PC-3 (cell line): ENCODE measurements at regions not wholly inside any gene's neighbourhood (a gene's known extent, or its start where the extent isn't known, plus 50 kb on each side); places are given as distances from the start of the nearest gene placed in this dataset.

ENCODE experiments used
- ATAC-seq: fragments of 200-7000 bp; cut with Tn5 transposase; 2 replicates; pipeline ENCODE4 v1.9.1; 2020; ENCODE audit warnings: mild to moderate bottlenecking, moderate library complexity
- BruUV-seq: library from RNA; stranded (reverse); fragments of 400-500 nt; replicated peaks from 2 replicates; lab custom pipeline; 2021; lab: Mats Ljungman, UMichigan
- CTCF ChIA-PET: fragments of 300-600 bp; sonication (Branson Sonifier 250); formaldehyde crosslinking; loops from one replicate; lab custom pipeline; 2022; ENCODE audit warnings: antibody characterized with exemption; lab: Charles Lee
- POLR2A ChIA-PET: fragments of 300-600 bp; sonication (Branson Sonifier 250); formaldehyde crosslinking; loops from one replicate; lab custom pipeline; 2022; ENCODE audit warnings: antibody characterized with exemption; ENCODE audit not compliant: unreplicated experiment; lab: Charles Lee
- DNase-seq: peaks from one replicate; pipeline ENCODE4 v3.0.0-alpha.2; 2015
- H2AFZ ChIP-seq: fragments of 300-600 bp; sonication (generic); 2 replicates; pipeline ENCODE4 v1.6.0; 2016; ENCODE audit warnings: antibody characterized with exemption, low read length
- H3F3A ChIP-seq: fragments of 300-600 bp; sonication (generic); one replicate; pipeline ENCODE4 v1.6.0; 2017; ENCODE audit warnings: antibody characterized with exemption, low read length, control low read depth, mild to moderate bottlenecking; ENCODE audit not compliant: unreplicated experiment
- H3K27ac ChIP-seq: fragments of 300-600 bp; sonication (generic); 2 replicates; pipeline ENCODE4 v1.5.1; 2016; ENCODE audit warnings: mild to moderate bottlenecking, low read length
- H3K27me3 ChIP-seq: fragments of 300-600 bp; sonication (generic); 2 replicates; pipeline ENCODE4 v1.6.1; 2016; ENCODE audit warnings: low read length, mixed read lengths
- H3K36me3 ChIP-seq: fragments of 300-600 bp; sonication (generic); 2 replicates; pipeline ENCODE4 v1.6.1; 2016; ENCODE audit warnings: low read depth, mixed run types, low read length, mixed read lengths
- H3K4me1 ChIP-seq: fragments of 300-600 bp; sonication (generic); 2 replicates; pipeline ENCODE4 v1.5.1; 2016; ENCODE audit warnings: low read length; ENCODE audit not compliant: insufficient read depth
- H3K4me2 ChIP-seq: fragments of 300-600 bp; sonication (generic); 2 replicates; pipeline ENCODE4 v1.6.0; 2016; ENCODE audit warnings: low read length
- H3K4me3 ChIP-seq: fragments of 300-600 bp; sonication (generic); 2 replicates; pipeline ENCODE4 v1.5.1; 2016; ENCODE audit warnings: mild to moderate bottlenecking, low read length, mixed read lengths
- H3K79me2 ChIP-seq: fragments of 300-600 bp; sonication (generic); 2 replicates; pipeline ENCODE4 v1.6.1; 2017; ENCODE audit warnings: low read length, mixed read lengths
- H3K9ac ChIP-seq: fragments of 300-600 bp; sonication (generic); 2 replicates; pipeline ENCODE4 v1.6.0; 2016; ENCODE audit warnings: mild to moderate bottlenecking, low read length
- H3K9me2 ChIP-seq: fragments of 300-600 bp; sonication (generic); replicated peaks from 2 replicates; pipeline ENCODE4 v1.6.1; 2016; ENCODE audit warnings: mixed run types, low read length, mixed read lengths
- H3K9me3 ChIP-seq: fragments of 300-600 bp; sonication (generic); 2 replicates; pipeline ENCODE4 v1.6.1; 2016; ENCODE audit warnings: low read length, mixed read lengths
- H4K20me1 ChIP-seq: fragments of 300-600 bp; sonication (generic); 2 replicates; pipeline ENCODE4 v1.6.1; 2016; ENCODE audit warnings: low read length, mixed read lengths
- CTCF ChIP-seq: fragments of 300-600 bp; sonication (generic); conservative IDR thresholded peaks from 2 replicates; pipeline ENCODE4 v1.5.1; 2017; ENCODE audit warnings: antibody characterized with exemption, low read depth, mild to moderate bottlenecking, low read length
- EZH2 ChIP-seq: fragments of 300-600 bp; sonication (generic); IDR thresholded peaks from one replicate; pipeline ENCODE4 v1.6.1; 2017; ENCODE audit warnings: antibody characterized with exemption, mild to moderate bottlenecking, low read length; ENCODE audit not compliant: unreplicated experiment
- EZH2phosphoT487 ChIP-seq: fragments of 300-600 bp; sonication (generic); IDR thresholded peaks from 2 replicates; pipeline ENCODE4 v1.6.1; 2018; ENCODE audit warnings: mild to moderate bottlenecking, antibody characterized with exemption, low read length, borderline replicate concordance
- intact Hi-C: fragments of 100-400 bp; cut with micrococcal nuclease; formaldehyde crosslinking; loops from 2 replicates; pipeline ENCODE4 v1.9.0; 2023

DNA sequence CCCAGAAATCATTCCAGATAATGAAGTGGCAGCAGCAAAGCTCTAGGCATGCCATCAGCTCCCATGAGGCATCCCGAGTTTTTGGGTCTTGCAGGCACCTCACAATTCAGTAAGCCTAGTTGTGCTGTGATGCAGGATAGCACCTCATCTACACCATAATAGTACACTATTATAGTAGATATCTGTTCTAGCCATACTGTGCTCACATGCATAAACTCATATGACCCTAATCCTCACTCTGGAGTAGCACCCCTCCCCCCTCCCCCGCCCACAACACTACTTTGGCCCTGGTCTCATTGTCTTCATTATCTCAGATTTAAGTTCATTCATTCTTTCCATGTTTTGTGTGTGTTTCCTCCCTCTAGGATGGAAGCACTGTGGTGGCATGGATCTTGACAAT, 102.5 kb upstream of the PITX1 start:
- H3K4me1 ChIP-seq = peaks cover 54% of the 10 kb centered on the region
- TF ChIP-seq EZH2phosphoT487 (no peak), EZH2 (no peak), CTCF (no peak)
- DNase-seq = no peak
- H3K9ac ChIP-seq = peak overlapping the region; percentile 25; the same call in 1 of the 2 replicates
- H3K9me2 ChIP-seq = no peaks in the 10 kb centered on the region
- no peak overlapping the region for H3K4me3 ChIP-seq
- ChIA-PET CTCF (no interaction called here), POLR2A (no interaction called here)
- ATAC-seq = no peak
- 0 out of 2 replicates have a peak overlapping the region, but pooled peaks have one; percentile 11 for H3K4me2 ChIP-seq
- no peaks in the 10 kb centered on the region for H4K20me1 ChIP-seq
- H3K27me3 ChIP-seq = no peaks in the 10 kb centered on the region
- intact Hi-C loops = no loop called here
- H3F3A ChIP-seq = no peaks in the 10 kb centered on the region
- no TSS peak for BruUV-seq
- H3K9me3 ChIP-seq = no peaks in the 10 kb centered on the region
- H3K27ac ChIP-seq = peak overlapping the region; percentile 53
- H2AFZ ChIP-seq = no peak overlapping the region
- H3K36me3 ChIP-seq = no peaks in the 10 kb centered on the region
- no peaks in the 10 kb centered on the region for H3K79me2 ChIP-seq

DNA sequence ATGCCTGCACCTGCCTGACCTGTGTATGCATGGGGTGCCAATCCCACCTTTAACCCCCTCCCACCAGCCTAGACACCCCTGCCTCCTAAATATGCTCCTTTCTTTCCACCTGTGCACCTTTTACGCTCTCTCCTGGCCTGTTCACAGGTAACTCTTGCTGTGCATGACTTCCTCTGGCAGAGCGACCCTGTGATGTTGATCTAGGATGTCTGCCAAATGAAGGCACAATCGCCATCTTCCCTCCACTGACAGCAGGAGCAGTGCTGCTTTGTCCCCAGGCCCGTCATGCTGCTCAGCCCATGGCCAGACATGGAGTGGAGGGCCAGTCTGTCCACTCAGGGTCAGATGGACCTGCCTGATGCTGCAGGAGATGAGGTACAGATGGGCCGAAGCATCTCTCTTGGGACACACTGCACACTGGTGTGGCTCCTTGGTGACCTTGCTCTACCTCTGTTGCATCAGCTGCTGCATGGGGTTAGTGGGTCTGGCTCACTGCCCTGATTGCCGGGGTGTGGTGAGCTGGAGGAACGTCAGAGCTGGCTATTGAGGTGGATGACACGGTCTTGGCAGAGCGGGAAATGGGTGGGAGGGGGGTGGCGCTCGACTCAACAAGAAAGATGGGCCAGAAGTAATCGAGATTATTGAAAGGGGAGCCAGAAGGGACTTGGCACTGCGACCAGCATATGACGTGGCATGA, 101.7 kb upstream of the PITX1 start:
- H3K27ac ChIP-seq = peak overlapping the region; percentile 53
- H3K9me2 ChIP-seq = no peaks in the 10 kb centered on the region
- no peaks in the 10 kb centered on the region for H3K36me3 ChIP-seq
- H3K79me2 ChIP-seq = no peaks in the 10 kb centered on the region
- H3K4me3 ChIP-seq = no peak overlapping the region
- H3K9me3 ChIP-seq = no peaks in the 10 kb centered on the region
- DNase-seq = peak; percentile 66
- H3K27me3 ChIP-seq = no peaks in the 10 kb centered on the region
- ATAC-seq = peak; percentile 33; the same call in 1 of the 2 replicates
- H3K4me2 ChIP-seq = peak overlapping the region; percentile 11; the same call in 1 of the 2 replicates
- TF ChIP-seq CTCF (no peak), EZH2 (no peak), EZH2phosphoT487 (no peak)
- peaks cover 46% of the 10 kb centered on the region for H3K4me1 ChIP-seq
- no peaks in the 10 kb centered on the region for H3F3A ChIP-seq
- no peaks in the 10 kb centered on the region for H4K20me1 ChIP-seq
- CTCF ChIA-PET = no interaction called here
- H3K9ac ChIP-seq = no peak overlapping the region; the same call in 1 of the 2 replicates
- H2AFZ ChIP-seq = no peak overlapping the region
- POLR2A ChIA-PET = no interaction called here
- intact Hi-C loops = no loop called here
- no TSS peak for BruUV-seq

- H3K4me1 ChIP-seq = peaks cover 38% of the 10 kb centered on the region
- H3K79me2 ChIP-seq = no peaks in the 10 kb centered on the region
- no peak overlapping the region for H3K4me3 ChIP-seq
- H3K27me3 ChIP-seq = no peaks in the 10 kb centered on the region
- ChIA-PET POLR2A (no interaction called here), CTCF (no interaction called here)
- H3K27ac ChIP-seq = no peak overlapping the region
- no peaks in the 10 kb centered on the region for H3K9me3 ChIP-seq
- no peak overlapping the region for H3K4me2 ChIP-seq
- BruUV-seq = no TSS peak
- no peaks in the 10 kb centered on the region for H3K9me2 ChIP-seq
- no peaks in the 10 kb centered on the region for H4K20me1 ChIP-seq
- DNase-seq = no peak
- TF ChIP-seq CTCF (no peak), EZH2 (no peak), EZH2phosphoT487 (no peak)
- no peaks in the 10 kb centered on the region for H3F3A ChIP-seq
- H3K36me3 ChIP-seq = no peaks in the 10 kb centered on the region
- no peak overlapping the region for H3K9ac ChIP-seq
- no peak overlapping the region for H2AFZ ChIP-seq
- intact Hi-C loops = no loop called here
- no peak for ATAC-seq
These were observed 100.8 kb upstream of the PITX1 start for GRCh38 chr5:135134691-135135381.
